ENCODE measurements at regions not wholly inside any gene's neighbourhood (a gene's known extent, or its start where the extent isn't known, plus 50 kb on each side); places are given as distances from the start of the nearest gene placed in this dataset.
"Not testable (repeated sequence)": the region's sequence is repeated elsewhere in the genome, so short reads cannot be mapped to it uniquely, and the experiment has no call there.

- TF ChIP-seq, protein P1, sequence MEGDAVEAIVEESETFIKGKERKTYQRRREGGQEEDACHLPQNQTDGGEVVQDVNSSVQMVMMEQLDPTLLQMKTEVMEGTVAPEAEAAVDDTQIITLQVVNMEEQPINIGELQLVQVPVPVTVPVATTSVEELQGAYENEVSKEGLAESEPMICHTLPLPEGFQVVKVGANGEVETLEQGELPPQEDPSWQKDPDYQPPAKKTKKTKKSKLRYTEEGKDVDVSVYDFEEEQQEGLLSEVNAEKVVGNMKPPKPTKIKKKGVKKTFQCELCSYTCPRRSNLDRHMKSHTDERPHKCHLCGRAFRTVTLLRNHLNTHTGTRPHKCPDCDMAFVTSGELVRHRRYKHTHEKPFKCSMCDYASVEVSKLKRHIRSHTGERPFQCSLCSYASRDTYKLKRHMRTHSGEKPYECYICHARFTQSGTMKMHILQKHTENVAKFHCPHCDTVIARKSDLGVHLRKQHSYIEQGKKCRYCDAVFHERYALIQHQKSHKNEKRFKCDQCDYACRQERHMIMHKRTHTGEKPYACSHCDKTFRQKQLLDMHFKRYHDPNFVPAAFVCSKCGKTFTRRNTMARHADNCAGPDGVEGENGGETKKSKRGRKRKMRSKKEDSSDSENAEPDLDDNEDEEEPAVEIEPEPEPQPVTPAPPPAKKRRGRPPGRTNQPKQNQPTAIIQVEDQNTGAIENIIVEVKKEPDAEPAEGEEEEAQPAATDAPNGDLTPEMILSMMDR (IDR thresholded peaks at IDR 0.05): no peak
- no peak for TF ChIP-seq ZFX (IDR thresholded peaks at IDR 0.05; ENCODE audit: borderline replicate concordance)
- no peak overlapping the region for H3K27ac ChIP-seq
These were observed 121.0 kb upstream of the SLC39A10 start for GRCh38 chr2:195535911-195536522.

GRCh38 chr2:195534971-195535370 is 122.1 kb upstream of the SLC39A10 start:
- no peak overlapping the region for H3K27ac ChIP-seq
- no peak for TF ChIP-seq ZFX (IDR thresholded peaks at IDR 0.05; ENCODE audit: borderline replicate concordance)
- TF ChIP-seq, protein P1 (IDR thresholded peaks at IDR 0.05): no peak

DNA sequence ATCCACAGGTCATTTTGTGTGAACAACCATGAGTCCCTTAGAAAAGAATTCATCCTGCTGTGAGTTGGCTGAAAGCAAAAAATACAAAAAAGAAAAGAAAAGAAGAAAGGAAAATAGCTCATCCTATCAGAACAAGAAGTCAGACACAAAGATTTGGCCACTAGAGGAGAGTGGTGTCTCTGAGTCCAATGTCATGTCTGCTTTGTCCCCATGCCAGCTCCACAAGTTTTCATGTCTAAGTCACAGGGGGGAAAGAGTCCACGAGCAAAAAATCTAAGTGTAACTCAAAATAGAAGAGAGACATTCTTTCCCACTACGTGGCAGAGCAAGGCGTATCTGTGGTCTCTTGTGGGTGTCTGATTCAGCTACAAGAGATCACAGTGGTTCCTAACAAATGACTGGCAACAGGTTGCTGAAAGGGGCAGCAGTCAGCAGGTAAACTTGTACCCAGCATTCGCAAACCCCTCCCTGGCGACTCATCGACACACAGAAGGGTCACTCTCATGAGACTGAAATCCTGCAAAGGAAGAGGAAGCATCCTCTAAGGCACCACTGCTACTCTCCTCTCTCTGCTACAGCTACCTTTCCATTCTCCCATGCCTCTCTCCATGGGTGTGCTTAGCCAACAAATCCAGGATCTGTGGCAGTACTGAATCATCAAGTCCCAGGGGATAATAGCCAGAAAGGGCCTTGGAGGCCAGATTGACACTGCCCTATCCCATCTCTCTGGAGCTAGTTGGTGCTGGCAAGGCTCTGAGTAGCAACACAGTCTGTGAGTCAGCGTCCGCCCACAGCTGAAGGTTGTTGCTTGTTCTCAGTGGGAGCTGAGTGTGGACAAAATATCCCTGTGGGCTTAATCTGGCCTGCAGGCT is 123.0 kb upstream of the SLC39A10 start:
- TF ChIP-seq, protein P1 (IDR thresholded peaks at IDR 0.05): peak; percentile 11; the same call in 1 of the 2 replicates
- TF ChIP-seq ZFX (IDR thresholded peaks at IDR 0.05; ENCODE audit: borderline replicate concordance): no peak
- no peak overlapping the region for H3K27ac ChIP-seq

DNA sequence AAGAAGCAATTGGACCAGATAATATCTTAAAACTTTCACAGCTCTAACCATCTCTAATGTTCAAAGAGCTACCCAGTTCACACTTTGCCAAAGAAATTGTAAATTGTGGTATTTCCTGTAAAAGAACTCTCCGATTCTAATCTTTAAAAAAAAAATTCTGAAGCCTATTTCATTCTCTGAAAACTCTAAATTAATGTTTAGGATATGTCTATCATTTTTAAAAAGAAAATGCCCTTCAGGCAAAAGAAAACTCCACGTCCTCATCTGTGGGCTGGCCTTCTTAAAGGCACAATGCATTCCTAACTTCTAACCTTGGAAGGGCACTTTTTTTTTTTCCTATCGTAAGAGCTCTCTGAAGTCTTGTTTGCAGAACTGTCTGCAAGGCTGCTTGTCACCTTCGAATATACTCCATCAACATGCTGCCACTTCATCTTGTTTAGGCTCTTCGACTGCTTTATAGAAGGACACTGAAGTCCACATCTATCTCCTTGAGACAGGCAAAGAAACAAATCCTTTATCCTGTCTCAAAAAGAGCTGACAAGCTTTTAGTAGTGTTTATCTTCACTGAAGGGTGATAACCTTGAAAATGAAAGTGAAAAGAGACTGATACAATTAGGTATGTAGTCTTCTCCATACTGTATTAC is 124.3 kb upstream of the SLC39A10 start:
- no peak overlapping the region for H3K27ac ChIP-seq
- TF ChIP-seq, protein P1 (IDR thresholded peaks at IDR 0.05): no peak
- TF ChIP-seq ZFX (IDR thresholded peaks at IDR 0.05; ENCODE audit: borderline replicate concordance): no peak

DNA sequence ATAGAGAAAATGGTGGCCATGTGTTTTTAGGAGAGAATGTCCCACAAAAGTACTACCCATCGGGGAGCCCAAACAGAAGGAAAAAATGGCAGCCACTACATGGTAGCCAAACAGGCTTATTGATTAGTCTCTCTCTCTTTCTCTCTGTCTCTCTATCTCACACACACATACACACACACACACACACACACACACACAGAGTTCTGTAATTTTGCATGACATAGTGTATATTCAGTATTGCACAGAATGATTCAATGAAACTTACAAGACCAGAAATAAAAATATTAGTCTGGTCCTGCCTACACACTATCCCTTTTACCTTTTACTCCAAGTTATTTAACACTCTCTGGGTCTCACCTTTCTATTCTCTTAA is 124.8 kb upstream of the SLC39A10 start:
- no peak overlapping the region for H3K27ac ChIP-seq
- TF ChIP-seq ZFX (IDR thresholded peaks at IDR 0.05; ENCODE audit: borderline replicate concordance): no peak
- TF ChIP-seq, protein P1 (IDR thresholded peaks at IDR 0.05): no peak

GRCh38 chr2:195531754-195532153 is 125.3 kb upstream of the SLC39A10 start:
- H3K27ac ChIP-seq: no peak overlapping the region
- TF ChIP-seq ZFX (IDR thresholded peaks at IDR 0.05; ENCODE audit: borderline replicate concordance): no peak
- TF ChIP-seq, protein P1 (IDR thresholded peaks at IDR 0.05): no peak

- H3K27ac ChIP-seq: not testable (repeated sequence)
These were observed 133.8 kb upstream of the SLC39A10 start for GRCh38 chr2:195523242-195523641.

Measured in 22Rv1 (cell line).